ENCODE measurements at regions not wholly inside any gene's neighbourhood (a gene's known extent, or its start where the extent isn't known, plus 50 kb on each side); places are given as distances from the start of the nearest gene placed in this dataset.
"Not testable (repeated sequence)": the region's sequence is repeated elsewhere in the genome, so short reads cannot be mapped to it uniquely, and the experiment has no call there.

DNA sequence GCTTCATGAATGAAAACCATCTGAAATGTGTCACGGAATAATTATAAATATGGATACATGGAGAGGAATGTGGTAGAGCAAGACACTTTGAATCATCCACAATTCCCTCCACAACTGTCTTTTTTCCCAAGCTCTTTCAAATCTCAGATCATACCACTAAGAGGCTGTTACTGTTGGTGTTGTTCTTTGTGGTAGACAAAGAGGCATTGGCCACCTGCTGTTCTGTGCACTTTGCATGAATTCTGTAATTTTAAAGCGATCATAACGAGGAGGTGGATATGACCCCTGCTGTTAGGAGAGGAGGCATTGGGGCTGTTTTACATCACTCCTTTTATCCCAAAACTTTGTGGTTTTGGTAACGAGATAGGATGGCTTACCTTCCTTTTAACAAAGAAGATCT is 141.2 kb upstream of the KLF6 start:
- TF ChIP-seq, protein P1, sequence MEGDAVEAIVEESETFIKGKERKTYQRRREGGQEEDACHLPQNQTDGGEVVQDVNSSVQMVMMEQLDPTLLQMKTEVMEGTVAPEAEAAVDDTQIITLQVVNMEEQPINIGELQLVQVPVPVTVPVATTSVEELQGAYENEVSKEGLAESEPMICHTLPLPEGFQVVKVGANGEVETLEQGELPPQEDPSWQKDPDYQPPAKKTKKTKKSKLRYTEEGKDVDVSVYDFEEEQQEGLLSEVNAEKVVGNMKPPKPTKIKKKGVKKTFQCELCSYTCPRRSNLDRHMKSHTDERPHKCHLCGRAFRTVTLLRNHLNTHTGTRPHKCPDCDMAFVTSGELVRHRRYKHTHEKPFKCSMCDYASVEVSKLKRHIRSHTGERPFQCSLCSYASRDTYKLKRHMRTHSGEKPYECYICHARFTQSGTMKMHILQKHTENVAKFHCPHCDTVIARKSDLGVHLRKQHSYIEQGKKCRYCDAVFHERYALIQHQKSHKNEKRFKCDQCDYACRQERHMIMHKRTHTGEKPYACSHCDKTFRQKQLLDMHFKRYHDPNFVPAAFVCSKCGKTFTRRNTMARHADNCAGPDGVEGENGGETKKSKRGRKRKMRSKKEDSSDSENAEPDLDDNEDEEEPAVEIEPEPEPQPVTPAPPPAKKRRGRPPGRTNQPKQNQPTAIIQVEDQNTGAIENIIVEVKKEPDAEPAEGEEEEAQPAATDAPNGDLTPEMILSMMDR (conservative IDR thresholded peaks at IDR 0.05; ENCODE audit: low read depth, low read length), result no peak
- no peak for DNase-seq (ENCODE audit: low read depth)
- no peak overlapping the region for H3K4me3 ChIP-seq (ENCODE audit: low read depth, low read length)

- TF ChIP-seq, protein P1 (conservative IDR thresholded peaks at IDR 0.05; ENCODE audit: low read depth, low read length), result no peak
- no peak overlapping the region for H3K4me3 ChIP-seq (ENCODE audit: low read depth, low read length)
Observed at GRCh38 chr10:3925184-3925583, 140.2 kb upstream of the KLF6 start.

GRCh38 chr10:3924344-3924743 is 139.3 kb upstream of the KLF6 start:
- DNase-seq (ENCODE audit: low read depth), result peak; percentile 87
- no peak overlapping the region for H3K4me3 ChIP-seq (ENCODE audit: low read depth, low read length)
- TF ChIP-seq, protein P1 (conservative IDR thresholded peaks at IDR 0.05; ENCODE audit: low read depth, low read length), result no peak

More at GRCh38 chr10:3925184-3925583, 140.2 kb upstream of the KLF6 start:
- DNase-seq (ENCODE audit: low read depth), result no peak

DNA sequence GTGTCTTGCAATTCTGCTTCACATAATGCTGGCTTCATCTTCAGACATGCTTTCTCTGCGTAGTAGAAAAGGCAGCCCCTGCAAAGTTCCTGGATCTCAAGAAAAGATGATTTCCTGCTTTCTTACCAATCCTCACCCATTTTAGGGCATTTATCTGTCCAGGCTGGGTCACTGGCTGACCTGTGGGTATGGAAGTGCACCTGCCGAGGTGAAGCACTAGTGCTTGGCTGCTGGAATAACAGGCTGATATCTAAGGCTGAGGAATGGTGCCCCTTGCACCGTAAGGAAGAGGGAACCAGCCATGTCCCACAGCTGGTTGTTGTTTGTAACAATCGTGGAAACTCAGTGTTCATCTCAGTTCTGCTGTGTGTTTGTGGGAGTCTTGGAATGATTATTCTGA is 138.0 kb upstream of the KLF6 start:
- DNase-seq (ENCODE audit: low read depth), result no peak
- TF ChIP-seq, protein P1 (conservative IDR thresholded peaks at IDR 0.05; ENCODE audit: low read depth, low read length), result no peak
- no peak overlapping the region for H3K4me3 ChIP-seq (ENCODE audit: low read depth, low read length)

- DNase-seq (ENCODE audit: low read depth), result no peak
- TF ChIP-seq, protein P1 (conservative IDR thresholded peaks at IDR 0.05; ENCODE audit: low read depth, low read length), result no peak
- no peak overlapping the region for H3K4me3 ChIP-seq (ENCODE audit: low read depth, low read length)
Observed at GRCh38 chr10:3919709-3920308, 134.8 kb upstream of the KLF6 start.

DNA sequence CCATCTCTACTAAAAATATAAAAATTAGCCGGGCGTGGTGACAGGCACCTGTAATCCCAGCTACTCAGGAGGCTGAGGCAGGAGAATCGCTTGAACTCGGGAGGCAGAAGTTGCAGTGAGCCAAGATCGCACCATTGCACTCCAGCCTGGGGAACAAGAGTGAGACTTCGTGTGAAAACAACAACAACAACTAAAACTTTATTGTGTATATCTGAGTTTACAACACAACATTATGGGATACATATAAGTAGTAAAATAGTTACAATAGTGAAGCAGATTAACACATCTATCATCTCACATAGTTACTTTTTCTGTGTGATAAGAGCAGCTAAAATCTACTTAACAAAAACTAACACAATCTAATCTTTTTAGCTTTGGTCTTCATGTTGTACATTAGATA is 132.4 kb upstream of the KLF6 start:
- H3K4me3 ChIP-seq (ENCODE audit: low read depth, low read length); DNase-seq (ENCODE audit: low read depth): not testable (repeated sequence)

- TF ChIP-seq, protein P1 (conservative IDR thresholded peaks at IDR 0.05; ENCODE audit: low read depth, low read length), result no peak
- no peak for DNase-seq (ENCODE audit: low read depth)
- no peak overlapping the region for H3K4me3 ChIP-seq (ENCODE audit: low read depth, low read length)
Observed at GRCh38 chr10:3914733-3915132, 129.7 kb upstream of the KLF6 start.
